ENCODE measurements at regions not wholly inside any gene's neighbourhood (a gene's known extent, or its start where the extent isn't known, plus 50 kb on each side); places are given as distances from the start of the nearest gene placed in this dataset.

- no peak for TF ChIP-seq MAX (IDR thresholded peaks at IDR 0.05; ENCODE audit: low read depth, low read length)
- TF ChIP-seq CTCF (IDR thresholded peaks at IDR 0.05; ENCODE audit: low read depth, low read length), result no peak
- no peak for TF ChIP-seq MYC (IDR thresholded peaks at IDR 0.05; ENCODE audit: low read depth, low read length)
Measured at GRCh38 chr13:104733427-104733826, 1667.2 kb upstream of the SLC10A2 start.

Data from NB4 (cell line).